DMS53 treated with DMSO at 0.1 percent for 48 hours (cell line): ENCODE measurements at regions not wholly inside any gene's neighbourhood (a gene's known extent, or its start where the extent isn't known, plus 50 kb on each side); places are given as distances from the start of the nearest gene placed in this dataset.
"Not testable (repeated sequence)": the region's sequence is repeated elsewhere in the genome, so short reads cannot be mapped to it uniquely, and the experiment has no call there.

Experiments
- DNase-seq: peaks from one replicate; lab custom pipeline; 2025; ENCODE audit not compliant: unreplicated experiment; lab: John Stamatoyannopoulos, UW

DNA sequence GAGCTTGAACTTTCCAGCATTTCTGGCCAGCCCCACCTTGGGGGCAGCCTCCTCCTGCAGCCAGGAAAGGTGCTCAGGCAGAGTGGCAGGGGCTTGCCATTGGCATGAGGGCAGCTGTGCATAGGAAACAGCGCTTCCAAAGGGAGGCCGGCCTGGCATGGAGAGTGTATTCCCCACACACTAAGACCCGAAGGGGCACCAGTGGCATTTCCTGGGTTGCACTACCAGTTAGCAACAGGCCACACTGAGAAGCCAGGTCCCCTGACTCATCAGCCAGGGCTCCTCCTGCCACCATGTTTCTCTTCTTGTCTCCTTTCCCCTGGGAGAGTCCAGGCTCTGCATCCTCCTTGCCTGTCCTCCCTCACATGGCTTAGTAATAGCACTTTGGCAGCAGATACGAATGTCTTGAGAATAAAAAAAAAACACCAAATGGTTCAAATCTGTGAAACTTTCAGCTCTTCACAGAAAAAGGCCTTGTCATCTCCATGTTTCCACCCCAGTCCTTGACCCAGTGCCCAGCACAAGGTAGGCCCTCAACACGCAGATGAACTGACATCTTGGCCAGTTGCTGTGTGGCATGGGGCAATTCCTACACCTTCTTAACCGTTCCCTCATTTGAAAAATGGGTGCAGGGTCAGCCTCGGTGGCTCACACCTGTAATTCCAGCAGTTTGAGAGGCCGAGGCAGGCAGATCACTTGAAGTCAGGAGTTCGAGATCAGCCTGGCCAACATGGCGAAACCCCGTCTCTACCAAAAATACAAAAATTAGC lies 180.4 kb downstream of the SMAD6 start:
- no peak for DNase-seq

- DNase-seq = no peak
Observed at GRCh38 chr15:66883284-66883911, 181.4 kb downstream of the SMAD6 start.

GRCh38 chr15:66884115-66884622 lies 181.2 kb upstream of the SMAD3 start:
- DNase-seq = no peak

- DNase-seq = no peak
Observed at GRCh38 chr15:66884661-66885237, 180.7 kb upstream of the SMAD3 start.

GRCh38 chr15:66885281-66885915 lies 180.0 kb upstream of the SMAD3 start:
- DNase-seq = no peak

GRCh38 chr15:66886241-66886675 lies 179.1 kb upstream of the SMAD3 start:
- no peak for DNase-seq

DNA sequence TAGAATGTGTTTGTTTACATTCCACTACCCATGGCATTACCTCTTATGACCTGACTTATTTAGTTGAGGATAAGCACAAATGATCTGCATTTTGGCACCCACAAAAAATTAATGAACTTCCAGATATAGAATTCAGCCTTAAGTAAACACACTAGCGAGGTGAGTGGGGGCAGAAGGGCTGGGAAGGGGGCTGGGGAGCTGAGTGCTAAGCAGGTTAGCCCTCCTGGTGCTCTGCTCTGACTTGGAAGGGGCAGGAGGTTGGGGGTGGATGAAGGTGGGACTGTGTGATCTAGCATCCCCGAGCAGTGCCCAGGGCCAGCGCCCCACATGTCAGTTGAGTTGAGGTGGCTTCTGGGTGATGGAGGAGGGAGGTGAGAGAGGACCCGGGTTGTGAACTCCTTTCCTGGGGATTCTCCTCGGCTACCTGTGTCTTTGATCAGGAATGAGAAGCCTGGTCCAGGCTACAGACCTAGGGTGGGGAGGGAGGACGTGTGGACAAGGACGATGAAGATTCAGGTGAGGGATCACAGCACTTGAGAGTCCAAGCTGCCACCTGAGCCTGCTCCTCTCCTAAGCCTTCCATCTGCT lies 178.6 kb upstream of the SMAD3 start:
- no peak for DNase-seq

DNA sequence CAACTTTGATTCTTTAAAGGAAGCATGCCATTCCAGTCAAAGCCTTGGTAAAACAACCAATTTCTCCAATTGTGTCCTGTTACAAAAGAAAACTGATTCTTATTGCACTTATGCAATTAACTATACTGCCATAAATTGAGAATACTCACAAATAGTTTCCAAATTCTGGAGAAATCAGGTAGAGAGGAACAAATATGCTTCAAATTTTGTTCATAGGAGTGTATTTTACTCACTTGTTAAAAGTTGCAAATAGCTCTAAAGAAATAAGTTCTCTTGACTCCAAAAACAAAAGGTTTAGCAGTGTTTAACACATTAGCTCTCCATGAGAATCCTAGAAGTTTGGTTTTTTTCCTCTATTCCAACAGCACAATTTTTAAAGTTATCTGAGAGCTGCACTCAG lies 176.1 kb upstream of the SMAD3 start:
- not testable (repeated sequence) for DNase-seq

DNA sequence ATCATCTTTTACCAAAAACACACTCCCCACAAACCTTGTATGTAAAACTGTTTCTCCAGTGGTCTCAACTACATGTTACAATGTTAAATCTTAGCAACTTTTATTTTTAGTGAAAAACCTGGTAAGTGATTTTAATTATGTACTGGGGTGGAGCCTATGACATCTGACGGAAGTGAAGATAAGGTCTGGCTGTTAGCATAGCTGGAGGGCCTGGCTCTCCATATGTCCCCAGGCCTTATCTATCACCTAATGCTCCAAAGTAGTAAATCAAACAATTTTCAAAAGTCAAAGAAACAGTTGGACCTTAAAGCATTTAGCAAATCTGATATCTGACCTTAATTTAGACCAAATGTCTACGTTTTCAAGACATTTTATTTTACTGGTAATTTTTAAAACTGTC lies 173.6 kb upstream of the SMAD3 start:
- no peak for DNase-seq

GRCh38 chr15:66893294-66893693 lies 172.1 kb upstream of the SMAD3 start:
- no peak for DNase-seq

GRCh38 chr15:66894363-66894762 lies 171.0 kb upstream of the SMAD3 start:
- no peak for DNase-seq

DNA sequence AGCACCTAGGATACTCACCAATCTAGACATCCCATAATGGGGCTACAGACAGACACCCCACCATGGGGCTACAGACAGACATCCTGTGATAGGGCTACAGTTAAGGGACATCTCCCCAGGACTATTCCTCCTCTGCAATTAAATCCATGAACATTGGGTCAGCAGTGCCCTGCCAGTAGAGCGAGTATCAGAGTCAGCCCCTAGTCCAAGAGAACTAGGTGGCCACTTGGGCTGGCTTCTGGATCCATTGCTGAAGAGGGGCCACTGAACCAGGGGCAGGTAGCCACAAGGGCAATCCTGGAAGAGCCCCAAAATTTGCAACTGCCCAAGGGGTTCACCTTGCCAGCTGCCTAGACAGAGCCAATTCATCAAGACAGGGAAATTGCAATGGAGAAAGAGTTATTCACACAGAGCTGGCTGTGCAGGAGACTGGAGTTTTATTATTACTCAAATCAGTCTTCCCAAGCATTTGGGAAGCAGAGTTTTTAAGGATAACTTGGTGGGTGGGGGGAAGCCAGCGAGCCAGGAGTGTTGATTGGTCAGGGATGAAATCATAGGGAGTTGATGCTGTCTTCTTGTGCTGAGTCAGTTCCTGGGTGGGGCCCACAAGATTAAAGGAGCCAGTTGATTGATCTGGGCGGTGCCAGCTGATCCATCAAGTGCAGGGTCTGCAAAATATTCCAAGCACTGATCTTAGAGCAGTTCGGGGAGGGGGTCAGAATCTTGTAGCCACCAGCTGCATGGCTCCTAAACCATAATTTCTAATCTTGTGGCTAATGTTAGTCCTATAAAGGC lies 170.2 kb upstream of the SMAD3 start:
- no peak for DNase-seq

GRCh38 chr15:66895794-66896453 lies 169.5 kb upstream of the SMAD3 start:
- DNase-seq = no peak

DNA sequence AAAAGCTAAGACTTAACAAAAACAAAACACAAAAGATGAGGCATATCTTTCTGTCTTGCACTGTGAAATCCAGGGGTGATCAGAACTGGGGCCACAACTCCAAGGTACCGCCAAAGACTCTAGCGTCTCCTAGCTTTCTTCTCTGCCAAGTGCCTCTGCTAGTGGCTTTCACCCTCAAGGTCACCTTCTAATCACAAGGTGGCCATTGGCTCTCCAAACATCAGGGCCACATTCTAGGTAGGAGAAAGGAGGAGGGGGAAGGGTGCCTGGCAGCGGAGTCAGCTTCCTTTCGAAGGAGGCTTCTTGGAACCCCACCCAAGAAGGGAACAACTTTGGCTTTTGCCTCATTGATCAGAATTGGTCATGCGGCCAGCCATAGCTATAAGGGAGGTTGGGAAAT lies 168.8 kb upstream of the SMAD3 start:
- no peak for DNase-seq

DNA sequence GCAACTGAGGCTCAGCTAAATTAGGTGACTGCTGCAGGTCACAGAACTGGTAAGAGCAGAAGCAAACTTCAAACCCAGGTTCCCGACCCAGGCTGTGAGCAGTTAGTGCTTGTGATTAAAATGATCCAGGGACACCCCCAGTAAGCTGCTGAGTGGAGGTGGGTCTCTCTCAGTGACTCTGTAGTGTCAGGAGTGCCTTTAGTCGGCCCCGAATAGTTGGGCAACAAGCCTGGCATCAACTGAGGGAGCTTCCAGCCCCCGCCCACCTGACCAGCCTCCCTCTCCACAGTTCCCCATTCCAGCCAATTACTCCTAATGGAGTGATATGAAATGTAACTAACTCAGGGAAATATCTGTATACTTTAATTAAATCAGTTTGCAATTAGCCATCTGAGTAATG lies 168.0 kb upstream of the SMAD3 start:
- DNase-seq = no peak

- no peak for DNase-seq
Observed at GRCh38 chr15:66897971-66898370, 167.4 kb upstream of the SMAD3 start.

DNA sequence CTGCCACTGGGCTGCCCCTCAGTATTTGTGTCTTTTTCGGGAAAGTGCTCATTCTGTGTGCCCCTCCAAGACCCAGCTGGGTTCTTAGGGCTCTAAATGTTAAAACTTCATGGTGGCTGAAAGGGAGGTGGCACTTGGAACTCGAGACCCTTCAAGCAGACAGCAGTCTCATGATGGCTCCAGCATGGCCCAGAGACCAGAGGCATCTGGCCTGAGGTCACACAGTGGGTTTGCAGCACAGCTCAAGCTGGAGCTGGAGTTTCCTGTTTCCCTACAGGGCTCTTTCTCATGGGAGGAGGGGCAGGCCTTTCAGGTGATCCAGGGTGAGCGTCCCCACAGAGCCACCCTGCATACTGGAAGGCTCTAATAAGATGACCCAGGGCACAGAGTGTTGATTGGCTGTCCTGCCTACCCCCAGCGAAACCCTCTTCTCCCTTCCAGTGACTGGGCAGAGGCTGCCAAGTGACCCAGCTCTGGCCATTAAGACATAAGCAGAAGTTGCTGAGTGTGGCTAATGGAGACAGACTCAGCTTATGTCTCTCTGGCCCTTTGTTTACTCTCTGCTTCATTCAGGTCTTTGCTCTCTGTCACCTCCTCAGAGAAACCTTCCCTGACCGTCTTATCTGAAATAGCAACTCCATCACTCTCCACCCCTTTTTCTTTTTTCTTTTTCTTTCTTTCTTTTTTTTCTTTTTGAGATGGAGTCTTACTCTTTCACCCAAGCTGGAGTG lies 166.6 kb upstream of the SMAD3 start:
- no peak for DNase-seq

GRCh38 chr15:66899555-66900350 lies 165.6 kb upstream of the SMAD3 start:
- no peak for DNase-seq
